HEK293 (cell line): ENCODE measurements at regions not wholly inside any gene's neighbourhood (a gene's known extent, or its start where the extent isn't known, plus 50 kb on each side); places are given as distances from the start of the nearest gene placed in this dataset.

Source experiments
- CTCF ChIA-PET: fragments of 350-600 bp; formaldehyde crosslinking; extraction: SDS; loops from one replicate; lab custom pipeline; 2021; ENCODE audit warnings: antibody characterized with exemption; lab: Yijun Ruan, JAX
- POLR2A ChIA-PET: fragments of 300-600 bp; formaldehyde crosslinking; extraction: SDS; loops from one replicate; lab custom pipeline; 2020; ENCODE audit warnings: antibody characterized with exemption, inconsistent platforms; lab: Yijun Ruan, JAX
- H3K27ac ChIP-seq: fragments of 200-500 bp; sonication (Bioruptor generic); 2 replicates; pipeline ENCODE4 v1.5.1; 2014; ENCODE audit warnings: low read depth, low read length, control low read depth, inconsistent platforms; ENCODE audit errors: extremely low read depth
- H3K36me3 ChIP-seq, 2 experiments: fragments of 200-500 bp in 1 of 2; sonication (Bioruptor generic) in 1 of 2; 1 replicate in 1 of 2; 2 replicates in 1 of 2; pipeline ENCODE4 v1.5.1; 2014 to 2017; ENCODE audit warnings: inconsistent platforms in 2 of 2, low read length in 2 of 2; ENCODE audit not compliant: control insufficient read depth in 2 of 2, insufficient read depth in 1 of 2
- H3K4me1 ChIP-seq: fragments of 200-500 bp; sonication (Bioruptor generic); 2 replicates; pipeline ENCODE4 v1.5.1; 2014; ENCODE audit warnings: mild to moderate bottlenecking, low read length, inconsistent platforms; ENCODE audit not compliant: control insufficient read depth, insufficient read depth
- H3K4me3 ChIP-seq: 2 replicates; pipeline ENCODE4 v1.5.1; 2011; ENCODE audit warnings: low read depth, mild to moderate bottlenecking, control low read depth, low read length, moderate library complexity
- H3K9me3 ChIP-seq: fragments of 200-500 bp; sonication (Bioruptor generic); 2 replicates; pipeline ENCODE4 v1.5.1; 2014; ENCODE audit warnings: low read depth, low read length, inconsistent platforms; ENCODE audit not compliant: control insufficient read depth, insufficient read depth
- GLI4 ChIP-seq: fragments of 450-650 bp; formaldehyde crosslinking; IDR thresholded peaks from 2 replicates; pipeline ENCODE4 v1.5.1; 2016; ENCODE audit warnings: missing biosample characterization, missing genetic modification characterization
- GLIS2 ChIP-seq: fragments of 450-650 bp; formaldehyde crosslinking; IDR thresholded peaks from 2 replicates; pipeline ENCODE4 v1.5.1; 2016; ENCODE audit warnings: missing biosample characterization, missing genetic modification characterization
- MZF1 ChIP-seq: fragments of 450-650 bp; formaldehyde crosslinking; IDR thresholded peaks from 2 replicates; pipeline ENCODE4 v1.5.1; 2017; ENCODE audit warnings: missing biosample characterization, missing genetic modification characterization, borderline replicate concordance
- PRDM1 ChIP-seq: fragments of 450-650 bp; formaldehyde crosslinking; IDR thresholded peaks from 2 replicates; pipeline ENCODE4; 2016; ENCODE audit warnings: missing biosample characterization, missing genetic modification characterization
- SCRT2 ChIP-seq: fragments of 450-650 bp; formaldehyde crosslinking; IDR thresholded peaks from 2 replicates; pipeline ENCODE4 v1.5.1; 2016; ENCODE audit warnings: missing biosample characterization, missing genetic modification characterization
- SP2 ChIP-seq: fragments of 450-650 bp; formaldehyde crosslinking; IDR thresholded peaks from 2 replicates; pipeline ENCODE4 v1.5.1; 2016; ENCODE audit warnings: missing biosample characterization, missing genetic modification characterization
- ZEB2 ChIP-seq: fragments of 450-650 bp; formaldehyde crosslinking; IDR thresholded peaks from 2 replicates; pipeline ENCODE4 v1.5.1; 2016; ENCODE audit warnings: missing biosample characterization, missing genetic modification characterization
- ZFP37 ChIP-seq: fragments of 450-650 bp; formaldehyde crosslinking; IDR thresholded peaks from 2 replicates; pipeline ENCODE4 v1.5.1; 2016; ENCODE audit warnings: missing biosample characterization, missing genetic modification characterization
- ZNF157 ChIP-seq: fragments of 450-650 bp; formaldehyde crosslinking; IDR thresholded peaks from 2 replicates; pipeline ENCODE4 v1.5.1; 2016; ENCODE audit warnings: missing biosample characterization, missing genetic modification characterization
- ZNF23 ChIP-seq: fragments of 450-650 bp; formaldehyde crosslinking; IDR thresholded peaks from 2 replicates; pipeline ENCODE4 v1.5.1; 2016; ENCODE audit warnings: missing biosample characterization, missing genetic modification characterization, borderline replicate concordance
- ZNF24 ChIP-seq: fragments of 450-650 bp; formaldehyde crosslinking; IDR thresholded peaks from 2 replicates; pipeline ENCODE4 v1.5.1; 2016; ENCODE audit warnings: missing biosample characterization, missing genetic modification characterization
- ZNF416 ChIP-seq: fragments of 450-650 bp; formaldehyde crosslinking; IDR thresholded peaks from 2 replicates; pipeline ENCODE4 v1.5.1; 2016; ENCODE audit warnings: missing biosample characterization, missing genetic modification characterization
- ZNF433 ChIP-seq: fragments of 450-650 bp; formaldehyde crosslinking; IDR thresholded peaks from 2 replicates; pipeline ENCODE4 v1.5.1; 2016; ENCODE audit warnings: missing biosample characterization, missing genetic modification characterization, low read depth
- ZNF664 ChIP-seq: fragments of 450-650 bp; formaldehyde crosslinking; IDR thresholded peaks from 2 replicates; pipeline ENCODE4 v1.5.1; 2016; ENCODE audit warnings: missing biosample characterization, missing genetic modification characterization
- ZNF677 ChIP-seq: fragments of 450-650 bp; IDR thresholded peaks from 2 replicates; pipeline ENCODE4 v1.5.0; 2018; ENCODE audit warnings: missing biosample characterization, mild to moderate bottlenecking, missing genetic modification characterization, moderate library complexity
- ZNF768 ChIP-seq: fragments of 450-650 bp; formaldehyde crosslinking; IDR thresholded peaks from 2 replicates; pipeline ENCODE4 v1.5.1; 2018; ENCODE audit warnings: missing biosample characterization, mild to moderate bottlenecking, missing genetic modification characterization
- ZNF837 ChIP-seq: fragments of 450-650 bp; formaldehyde crosslinking; IDR thresholded peaks from 2 replicates; pipeline ENCODE4 v1.5.1; 2016; ENCODE audit warnings: missing biosample characterization, missing genetic modification characterization
- TF ChIP-seq, protein P1 (sequence below): fragments of 450-650 bp; formaldehyde crosslinking; IDR thresholded peaks from 2 replicates; pipeline ENCODE4 v1.5.1; 2017; ENCODE audit warnings: missing biosample characterization, missing genetic modification characterization
- TF ChIP-seq, protein P2 (sequence below): fragments of 450-650 bp; formaldehyde crosslinking; IDR thresholded peaks from 2 replicates; pipeline ENCODE4 v1.5.1; 2016; ENCODE audit warnings: missing biosample characterization, missing genetic modification characterization
- TF ChIP-seq, protein P3 (sequence below): fragments of 450-650 bp; formaldehyde crosslinking; IDR thresholded peaks from 2 replicates; pipeline ENCODE4 v1.5.1; 2017; ENCODE audit warnings: missing biosample characterization, mild to moderate bottlenecking, missing genetic modification characterization, moderate library complexity

DNA sequence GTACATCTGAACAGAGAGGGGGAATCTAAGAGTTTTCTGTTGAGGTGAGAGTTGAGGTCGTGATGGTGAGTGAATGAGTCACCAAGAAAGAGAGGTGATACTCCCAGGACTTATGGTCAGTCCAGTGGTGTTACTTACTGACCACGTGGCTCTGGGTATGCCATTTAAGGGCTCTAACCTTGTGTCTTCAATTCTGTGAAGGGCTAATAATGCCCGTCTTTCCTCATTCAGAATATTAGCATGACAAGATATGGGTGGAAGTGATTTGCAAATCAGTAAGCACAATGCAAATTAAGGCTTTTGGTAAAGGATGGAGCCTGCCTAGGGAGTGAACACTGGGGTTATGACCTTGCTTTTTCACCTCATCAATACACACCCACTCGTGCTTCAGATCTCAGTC lies 75.2 kb downstream of the COQ2 start:
- TF ChIP-seq, protein P1, sequence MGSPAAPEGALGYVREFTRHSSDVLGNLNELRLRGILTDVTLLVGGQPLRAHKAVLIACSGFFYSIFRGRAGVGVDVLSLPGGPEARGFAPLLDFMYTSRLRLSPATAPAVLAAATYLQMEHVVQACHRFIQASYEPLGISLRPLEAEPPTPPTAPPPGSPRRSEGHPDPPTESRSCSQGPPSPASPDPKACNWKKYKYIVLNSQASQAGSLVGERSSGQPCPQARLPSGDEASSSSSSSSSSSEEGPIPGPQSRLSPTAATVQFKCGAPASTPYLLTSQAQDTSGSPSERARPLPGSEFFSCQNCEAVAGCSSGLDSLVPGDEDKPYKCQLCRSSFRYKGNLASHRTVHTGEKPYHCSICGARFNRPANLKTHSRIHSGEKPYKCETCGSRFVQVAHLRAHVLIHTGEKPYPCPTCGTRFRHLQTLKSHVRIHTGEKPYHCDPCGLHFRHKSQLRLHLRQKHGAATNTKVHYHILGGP (tag by site-specific recombination): no peak
- TF ChIP-seq ZEB2 (no peak), ZNF837 (tag by site-specific recombination) (no peak), ZNF433 (tag by site-specific recombination) (no peak), SP2 (tag by site-specific recombination) (no peak)
- TF ChIP-seq, protein P2, sequence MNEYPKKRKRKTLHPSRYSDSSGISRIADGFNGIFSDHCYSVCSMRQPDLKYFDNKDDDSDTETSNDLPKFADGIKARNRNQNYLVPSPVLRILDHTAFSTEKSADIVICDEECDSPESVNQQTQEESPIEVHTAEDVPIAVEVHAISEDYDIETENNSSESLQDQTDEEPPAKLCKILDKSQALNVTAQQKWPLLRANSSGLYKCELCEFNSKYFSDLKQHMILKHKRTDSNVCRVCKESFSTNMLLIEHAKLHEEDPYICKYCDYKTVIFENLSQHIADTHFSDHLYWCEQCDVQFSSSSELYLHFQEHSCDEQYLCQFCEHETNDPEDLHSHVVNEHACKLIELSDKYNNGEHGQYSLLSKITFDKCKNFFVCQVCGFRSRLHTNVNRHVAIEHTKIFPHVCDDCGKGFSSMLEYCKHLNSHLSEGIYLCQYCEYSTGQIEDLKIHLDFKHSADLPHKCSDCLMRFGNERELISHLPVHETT (tag by site-specific recombination): no peak
- TF ChIP-seq, all 188 proteins: peak for 0
- H3K4me3 ChIP-seq: no peak overlapping the region
- ChIA-PET POLR2A (no interaction called here), CTCF (no interaction called here)
- no peaks in the 10 kb centered on the region for H3K9me3 ChIP-seq
- H3K27ac ChIP-seq: no peak overlapping the region
- H3K36me3 ChIP-seq: no peaks in the 10 kb centered on the region
- no peaks in the 10 kb centered on the region for H3K4me1 ChIP-seq

DNA sequence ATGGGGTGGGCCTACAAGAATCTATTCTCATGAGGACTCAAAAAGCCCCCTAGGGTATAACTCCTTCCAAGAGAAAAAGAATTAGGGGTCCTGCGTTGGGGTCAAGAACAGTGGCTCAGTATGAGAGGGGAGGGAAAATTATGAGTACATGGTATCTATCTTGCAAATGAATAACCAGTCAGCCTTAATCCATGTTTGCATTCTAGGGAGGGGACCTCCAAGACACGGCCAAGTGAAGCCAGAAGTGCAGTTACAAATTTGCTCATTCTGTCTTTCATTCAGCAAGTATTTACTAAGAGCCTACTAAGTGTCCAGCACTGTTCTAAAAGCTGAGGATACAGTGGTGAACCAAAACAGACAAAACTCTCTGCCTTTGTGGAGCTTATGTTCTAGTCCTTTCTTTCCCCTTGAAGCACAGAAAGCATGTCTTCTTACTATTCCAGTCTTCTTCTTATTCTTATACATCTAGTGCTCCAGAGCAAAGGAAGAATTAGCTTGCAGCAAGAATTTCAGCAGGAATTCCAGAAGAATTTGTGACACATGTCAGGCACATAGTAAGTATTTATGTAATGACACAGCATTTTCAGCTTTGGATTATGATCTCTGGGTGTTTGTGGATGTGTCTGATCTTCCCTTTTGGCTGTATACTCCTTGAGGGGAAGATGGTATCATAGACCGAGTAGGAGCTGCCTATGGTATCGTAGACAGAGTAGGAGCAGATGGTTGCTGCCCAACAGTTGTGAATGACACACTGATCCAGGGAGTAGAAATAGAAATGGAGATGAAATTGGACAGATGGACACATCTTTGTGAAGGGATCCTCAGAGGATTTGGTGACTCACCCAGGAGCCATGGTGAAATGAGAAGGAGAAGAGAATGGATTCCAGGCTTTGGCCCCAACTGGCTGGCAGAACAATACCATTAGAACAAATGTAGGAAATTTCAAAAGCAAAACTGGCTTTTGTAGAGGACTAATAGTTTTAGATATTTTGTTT lies 75.9 kb downstream of the COQ2 start:
- CTCF ChIA-PET: interaction anchor here (0.6 kb wide), 2 partner anchors 72 to 130 kb away, joined by 3 to 8 read pairs; no protein-coding TSS in a partner anchor
- Histone ChIP-seq H3K27ac (no peak overlapping the region), H3K9me3 (no peaks in the 10 kb centered on the region), H3K4me3 (no peak overlapping the region), H3K4me1 (no peaks in the 10 kb centered on the region), H3K36me3 (no peaks in the 10 kb centered on the region)
- no peak for TF ChIP-seq ZNF157 (tag by site-specific recombination)
- TF ChIP-seq PRDM1 (tag by site-specific recombination): no peak
- no peak for TF ChIP-seq SCRT2 (tag by site-specific recombination)
- no peak for TF ChIP-seq ZNF23
- TF ChIP-seq ZNF664 (tag by site-specific recombination): no peak
- no peak for TF ChIP-seq ZFP37 (tag by site-specific recombination)
- TF ChIP-seq GLIS2 (tag by site-specific recombination): no peak
- no peak for TF ChIP-seq GLI4 (tag by site-specific recombination)
- TF ChIP-seq ZNF24 (tag by site-specific recombination): no peak
- no peak for TF ChIP-seq ZNF768
- no peak for TF ChIP-seq ZNF677 (tag by site-specific recombination)
- TF ChIP-seq MZF1 (tag by site-specific recombination): no peak
- TF ChIP-seq, protein P3, sequence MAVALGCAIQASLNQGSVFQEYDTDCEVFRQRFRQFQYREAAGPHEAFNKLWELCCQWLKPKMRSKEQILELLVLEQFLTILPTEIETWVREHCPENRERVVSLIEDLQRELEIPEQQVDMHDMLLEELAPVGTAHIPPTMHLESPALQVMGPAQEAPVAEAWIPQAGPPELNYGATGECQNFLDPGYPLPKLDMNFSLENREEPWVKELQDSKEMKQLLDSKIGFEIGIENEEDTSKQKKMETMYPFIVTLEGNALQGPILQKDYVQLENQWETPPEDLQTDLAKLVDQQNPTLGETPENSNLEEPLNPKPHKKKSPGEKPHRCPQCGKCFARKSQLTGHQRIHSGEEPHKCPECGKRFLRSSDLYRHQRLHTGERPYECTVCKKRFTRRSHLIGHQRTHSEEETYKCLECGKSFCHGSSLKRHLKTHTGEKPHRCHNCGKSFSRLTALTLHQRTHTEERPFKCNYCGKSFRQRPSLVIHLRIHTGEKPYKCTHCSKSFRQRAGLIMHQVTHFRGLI (tag by site-specific recombination): no peak
- TF ChIP-seq ZNF416 (tag by site-specific recombination): no peak
- POLR2A ChIA-PET: no interaction called here
